ENCODE measurements at regions not wholly inside any gene's neighbourhood (a gene's known extent, or its start where the extent isn't known, plus 50 kb on each side); places are given as distances from the start of the nearest gene placed in this dataset.

DNA sequence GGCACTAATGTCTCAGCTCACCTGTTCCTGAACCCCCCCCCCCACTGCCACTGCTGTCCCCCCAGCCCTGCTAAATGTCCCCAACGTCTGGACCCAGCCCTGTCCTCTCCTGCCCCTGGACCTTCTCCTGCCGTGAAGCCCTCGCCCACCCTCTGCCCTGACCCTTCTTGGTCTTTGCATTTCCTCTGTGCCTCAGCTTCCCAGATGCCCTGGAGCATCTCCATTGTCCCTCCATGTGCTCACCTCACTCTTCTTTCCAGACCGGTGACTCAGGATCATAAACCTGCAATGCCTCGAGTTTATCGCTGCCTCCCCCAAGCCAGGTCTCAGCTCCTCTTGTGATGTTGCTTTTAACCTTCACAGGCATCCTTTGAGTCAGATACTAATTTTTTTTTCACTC is 416.4 kb downstream of the BRD1 start:
- TF ChIP-seq, protein P1, sequence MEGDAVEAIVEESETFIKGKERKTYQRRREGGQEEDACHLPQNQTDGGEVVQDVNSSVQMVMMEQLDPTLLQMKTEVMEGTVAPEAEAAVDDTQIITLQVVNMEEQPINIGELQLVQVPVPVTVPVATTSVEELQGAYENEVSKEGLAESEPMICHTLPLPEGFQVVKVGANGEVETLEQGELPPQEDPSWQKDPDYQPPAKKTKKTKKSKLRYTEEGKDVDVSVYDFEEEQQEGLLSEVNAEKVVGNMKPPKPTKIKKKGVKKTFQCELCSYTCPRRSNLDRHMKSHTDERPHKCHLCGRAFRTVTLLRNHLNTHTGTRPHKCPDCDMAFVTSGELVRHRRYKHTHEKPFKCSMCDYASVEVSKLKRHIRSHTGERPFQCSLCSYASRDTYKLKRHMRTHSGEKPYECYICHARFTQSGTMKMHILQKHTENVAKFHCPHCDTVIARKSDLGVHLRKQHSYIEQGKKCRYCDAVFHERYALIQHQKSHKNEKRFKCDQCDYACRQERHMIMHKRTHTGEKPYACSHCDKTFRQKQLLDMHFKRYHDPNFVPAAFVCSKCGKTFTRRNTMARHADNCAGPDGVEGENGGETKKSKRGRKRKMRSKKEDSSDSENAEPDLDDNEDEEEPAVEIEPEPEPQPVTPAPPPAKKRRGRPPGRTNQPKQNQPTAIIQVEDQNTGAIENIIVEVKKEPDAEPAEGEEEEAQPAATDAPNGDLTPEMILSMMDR (IDR thresholded peaks at IDR 0.05; ENCODE audit: low read depth, low read length): no peak
- DNase-seq (ENCODE audit: extremely low read depth, low read depth): no peak

DNA sequence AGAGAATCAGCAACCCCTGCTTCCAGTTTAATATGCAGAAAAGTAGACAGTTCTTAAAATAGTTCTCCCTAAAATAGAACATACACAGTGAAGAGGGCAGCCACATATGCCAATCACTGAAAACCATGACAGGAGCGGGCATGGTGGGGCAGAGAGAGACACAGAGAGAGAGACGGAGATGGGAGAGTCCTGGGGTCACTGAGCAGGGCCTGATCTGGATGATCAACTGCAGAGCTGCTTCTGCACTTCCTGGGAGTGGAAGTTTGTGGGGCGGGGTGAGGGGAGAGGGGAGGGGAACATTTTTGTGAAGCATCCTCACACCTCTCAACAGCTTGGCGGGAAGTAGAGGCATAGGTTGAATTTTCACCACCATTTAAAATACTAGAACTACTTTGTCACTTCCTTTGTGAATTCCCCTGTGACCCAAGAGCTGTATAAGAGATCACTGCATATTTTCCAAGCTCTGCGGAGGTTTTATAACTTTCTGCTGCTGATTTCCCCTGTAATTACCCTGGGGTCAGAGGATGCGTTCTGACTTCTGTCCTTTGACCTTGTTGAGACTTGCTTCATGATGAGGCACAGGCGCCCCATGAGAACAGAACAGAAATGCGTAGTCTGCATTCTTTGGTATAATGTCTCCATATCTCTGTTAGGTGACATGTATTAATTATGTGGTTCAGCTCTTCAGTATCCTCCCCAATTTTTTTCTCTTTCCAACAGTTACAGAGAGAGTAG is 419.4 kb downstream of the BRD1 start:
- no peak for DNase-seq (ENCODE audit: extremely low read depth, low read depth)
- TF ChIP-seq, protein P1 (IDR thresholded peaks at IDR 0.05; ENCODE audit: low read depth, low read length): no peak

DNA sequence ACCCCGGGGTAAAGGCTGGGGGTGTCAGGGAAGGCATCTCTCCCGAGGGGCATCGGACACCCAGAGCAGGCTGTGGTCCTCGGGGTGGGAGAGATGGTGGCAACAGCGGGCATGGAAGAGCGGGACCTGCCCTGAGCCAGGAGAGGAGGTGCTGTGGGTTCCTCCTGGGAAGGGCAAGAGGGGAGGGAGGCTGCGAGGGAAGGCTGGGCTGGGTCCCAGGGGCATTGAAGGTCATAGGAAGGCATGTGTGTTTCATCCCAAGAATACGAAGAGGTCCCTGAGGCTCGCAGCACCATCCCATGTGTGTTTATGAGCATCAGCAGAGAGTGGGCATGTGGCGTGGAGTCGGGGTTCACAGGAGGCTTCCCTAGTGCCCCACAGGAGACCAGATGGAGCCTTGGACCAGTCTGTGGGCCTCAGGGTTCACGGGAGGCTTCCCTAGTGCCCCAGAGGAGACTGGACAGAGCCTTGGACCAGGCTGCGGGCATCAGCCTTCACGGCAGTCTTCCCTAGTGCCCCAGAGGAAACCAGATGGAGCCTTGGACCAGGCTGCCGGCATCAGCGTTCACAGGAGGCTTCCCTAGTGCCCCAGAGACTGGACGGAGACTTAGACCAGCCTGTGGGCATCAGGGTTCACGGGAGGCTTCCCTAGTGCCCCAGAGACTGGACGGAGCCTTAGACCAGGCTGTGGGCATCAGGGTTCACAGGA is 420.6 kb downstream of the BRD1 start:
- TF ChIP-seq, protein P1 (IDR thresholded peaks at IDR 0.05; ENCODE audit: low read depth, low read length): no peak
- DNase-seq (ENCODE audit: extremely low read depth, low read depth): no peak

DNA sequence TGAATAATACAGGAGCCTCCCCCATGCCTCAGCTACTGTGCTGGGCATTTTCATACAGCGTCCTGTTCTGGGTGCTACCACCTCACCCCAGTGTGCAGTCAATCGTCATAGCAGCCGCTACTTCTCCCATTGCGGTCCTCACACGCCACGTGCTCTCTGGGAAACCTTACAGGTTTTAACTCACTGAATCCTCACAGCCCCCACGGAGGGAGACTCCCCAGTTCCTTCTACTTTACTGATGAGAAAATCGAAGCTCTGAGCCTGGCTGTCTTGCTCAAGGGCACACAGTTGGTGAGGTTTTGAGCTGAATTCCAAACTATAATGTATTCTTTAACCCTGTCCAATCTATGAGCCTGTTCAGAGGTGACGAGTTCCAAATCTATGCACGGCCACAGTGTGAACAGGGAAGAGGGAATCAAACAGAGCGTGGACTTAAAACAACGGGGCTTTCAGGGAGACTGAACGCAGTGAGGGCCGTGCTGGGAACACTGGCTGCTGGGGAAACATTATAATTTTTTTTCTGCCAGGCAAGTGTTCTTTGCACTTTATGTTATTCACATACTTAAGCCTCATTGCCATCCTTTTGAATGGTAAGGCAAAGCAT is 421.5 kb downstream of the BRD1 start:
- DNase-seq (ENCODE audit: extremely low read depth, low read depth): no peak
- TF ChIP-seq, protein P1 (IDR thresholded peaks at IDR 0.05; ENCODE audit: low read depth, low read length): no peak

DNA sequence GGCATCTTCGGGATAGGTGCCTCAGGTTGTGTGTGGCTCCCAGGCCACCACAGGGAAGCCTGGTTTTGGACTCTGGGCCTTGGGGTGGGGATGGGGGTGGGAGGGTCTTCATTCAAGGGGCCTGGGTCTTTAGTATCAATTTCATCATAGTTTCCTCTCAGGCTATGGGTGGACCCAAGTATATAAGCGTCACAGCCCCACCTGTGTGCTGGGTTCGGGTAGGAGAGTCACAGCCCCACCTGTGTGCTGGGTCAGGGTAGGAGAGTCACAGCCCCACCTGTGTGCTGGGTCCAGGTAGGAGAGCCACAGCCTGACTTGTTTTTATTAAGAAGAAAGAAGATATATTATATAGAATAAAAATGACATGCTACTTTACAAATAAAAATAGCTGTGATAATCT is 422.1 kb downstream of the BRD1 start:
- no peak for DNase-seq (ENCODE audit: extremely low read depth, low read depth)
- TF ChIP-seq, protein P1 (IDR thresholded peaks at IDR 0.05; ENCODE audit: low read depth, low read length): no peak

DNA sequence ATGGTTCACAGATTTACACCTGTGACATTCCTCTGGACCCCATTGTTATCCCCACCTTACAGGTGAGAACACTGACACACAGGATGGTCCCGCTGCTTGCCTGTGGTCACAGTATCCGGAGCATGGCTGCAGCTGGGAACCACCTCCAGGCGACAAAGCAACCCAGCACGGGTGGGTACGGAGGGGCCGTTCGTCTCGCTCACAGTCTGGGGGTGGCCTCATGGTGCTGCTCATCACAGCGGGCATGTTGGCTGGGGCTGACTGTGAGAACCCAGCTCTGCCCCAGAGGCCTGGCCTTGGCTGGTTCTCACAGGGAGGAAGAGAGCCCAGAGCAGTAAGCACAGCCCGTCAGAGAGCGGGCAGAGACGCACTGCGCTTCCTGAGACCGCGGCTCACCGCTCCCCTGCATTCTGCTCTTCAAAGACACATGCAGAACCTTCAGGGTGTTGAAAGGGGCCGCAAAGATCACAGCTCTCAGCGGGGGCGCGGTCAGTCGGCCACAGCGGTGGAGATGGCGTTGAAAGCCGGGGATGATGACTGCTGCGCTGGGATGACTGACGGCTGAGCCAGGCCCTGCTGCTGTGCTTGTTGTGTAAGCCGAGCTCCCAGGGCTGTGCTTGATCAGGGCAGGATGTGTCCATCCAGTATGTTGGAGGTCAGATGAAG is 423.0 kb downstream of the BRD1 start:
- DNase-seq (ENCODE audit: extremely low read depth, low read depth): no peak
- TF ChIP-seq, protein P1 (IDR thresholded peaks at IDR 0.05; ENCODE audit: low read depth, low read length): no peak
